ENCODE measurements at regions not wholly inside any gene's neighbourhood (a gene's known extent, or its start where the extent isn't known, plus 50 kb on each side); places are given as distances from the start of the nearest gene placed in this dataset.

GRCh38 chr2:64267699-64268098 is 123.5 kb upstream of the PELI1 start (continued):
- no peak for TF ChIP-seq KDM4A (IDR thresholded peaks at IDR 0.05; ENCODE audit: low read depth, low read length, severe bottlenecking)
- TF ChIP-seq RAD21 (IDR thresholded peaks at IDR 0.05 in 1 of 2, conservative IDR thresholded peaks at IDR 0.05 in 1 of 2; ENCODE audit: low read depth in 2 of 2, low read length in 2 of 2), result peak in 1 of 2 experiments; percentile 11; a peak in 1 of 4 replicates
- TF ChIP-seq RXRA (IDR thresholded peaks at IDR 0.05; ENCODE audit: insufficient read depth, low read depth, low read length), result no peak
- TF ChIP-seq CTBP2 (IDR thresholded peaks at IDR 0.05; ENCODE audit: borderline replicate concordance, insufficient read depth, insufficient read length, low read length), result no peak
- TF ChIP-seq TEAD4 (IDR thresholded peaks at IDR 0.05; ENCODE audit: low read depth, low read length), result peak; percentile 90
- 0 out of 2 replicates have a peak, but pooled peaks have one; percentile 34 for TF ChIP-seq CHD2 (IDR thresholded peaks at IDR 0.05; ENCODE audit: low read length)
- no peak for TF ChIP-seq ATF3 (IDR thresholded peaks at IDR 0.05; ENCODE audit: insufficient read depth, low read depth, low read length)
- no peak for TF ChIP-seq TAF7 (optimal IDR thresholded peaks at IDR 0.05; ENCODE audit: borderline replicate concordance, low read depth, low read length)
- TF ChIP-seq POLR2A (IDR thresholded peaks at IDR 0.05; ENCODE audit: control extremely low read depth in 1 of 2, low read depth in 2 of 2, low read length in 2 of 2), result peak in 1 of 2 experiments; percentile 64; a peak in 1 of 3 replicates

Data from H1 (cell line).